OCI-LY7 (cell line): ENCODE measurements at regions not wholly inside any gene's neighbourhood (a gene's known extent, or its start where the extent isn't known, plus 50 kb on each side); places are given as distances from the start of the nearest gene placed in this dataset.

Experiments
- BruUV-seq: library from RNA; stranded (reverse); fragments of 400-500 nt; replicated peaks from 2 replicates; lab custom pipeline; 2021; lab: Mats Ljungman, UMichigan
- CTCF ChIA-PET: fragments of 300-600 bp; sonication (Branson Sonifier 250); formaldehyde crosslinking; loops from one replicate; lab custom pipeline; 2022; ENCODE audit warnings: antibody characterized with exemption; ENCODE audit not compliant: unreplicated experiment; lab: Charles Lee
- POLR2A ChIA-PET: fragments of 300-600 bp; sonication (Branson Sonifier 250); formaldehyde crosslinking; loops from one replicate; lab custom pipeline; 2022; ENCODE audit warnings: antibody characterized with exemption; lab: Charles Lee
- DNase-seq: peaks from one replicate; pipeline ENCODE4 v3.0.0-alpha.2; 2015; ENCODE audit warnings: low spot score
- H2AFZ ChIP-seq: fragments of 200-600 bp; sonication (generic), shearing (Covaris generic); 2 replicates; pipeline ENCODE4 v1.6.1; 2014; ENCODE audit warnings: mild to moderate bottlenecking, antibody characterized with exemption, low read length, moderate library complexity
- H3K27ac ChIP-seq: fragments of 200-600 bp; sonication (generic); 2 replicates; pipeline ENCODE4 v1.5.1; 2014; ENCODE audit warnings: mixed run types, low read depth, mild to moderate bottlenecking, moderate library complexity, low read length, inconsistent platforms; ENCODE audit not compliant: poor library complexity, severe bottlenecking
- H3K36me3 ChIP-seq: fragments of 200-600 bp; sonication (generic); 2 replicates; pipeline ENCODE4 v1.6.1; 2014; ENCODE audit warnings: mild to moderate bottlenecking, antibody characterized with exemption, low read length, moderate library complexity, mixed read lengths; ENCODE audit not compliant: insufficient read depth
- H3K4me1 ChIP-seq: fragments of 200-600 bp; sonication (generic); 2 replicates; pipeline ENCODE4 v1.5.1; 2014; ENCODE audit warnings: mild to moderate bottlenecking, low read length; ENCODE audit not compliant: insufficient read depth, poor library complexity, severe bottlenecking
- H3K4me2 ChIP-seq: fragments of 200-600 bp; sonication (generic); 2 replicates; pipeline ENCODE4 v1.6.1; 2014; ENCODE audit warnings: mild to moderate bottlenecking, low read length
- H3K4me3 ChIP-seq: fragments of 200-600 bp; sonication (generic); 2 replicates; pipeline ENCODE4 v1.5.1; 2014; ENCODE audit warnings: mild to moderate bottlenecking, low read depth, low read length; ENCODE audit not compliant: poor library complexity, severe bottlenecking
- H3K79me2 ChIP-seq: fragments of 200-600 bp; sonication (generic); 2 replicates; pipeline ENCODE4 v1.6.1; 2016; ENCODE audit warnings: low read depth, mild to moderate bottlenecking, low read length, moderate library complexity, mixed read lengths; ENCODE audit not compliant: insufficient read depth
- H3K9me2 ChIP-seq: fragments of 200-600 bp; sonication (generic); 2 replicates; pipeline ENCODE4 v1.6.1; 2016; ENCODE audit warnings: mild to moderate bottlenecking, low read length, mixed read lengths; ENCODE audit not compliant: insufficient read depth
- H3K9me3 ChIP-seq: fragments of 200-600 bp; sonication (generic); 2 replicates; pipeline ENCODE4 v1.6.1; 2014; ENCODE audit warnings: mild to moderate bottlenecking, mixed run types, low read length, mixed read lengths
- H4K20me1 ChIP-seq: fragments of 200-600 bp; sonication (generic); 2 replicates; pipeline ENCODE4 v1.6.1; 2014; ENCODE audit warnings: mild to moderate bottlenecking, antibody characterized with exemption, low read length, moderate library complexity, mixed read lengths; ENCODE audit not compliant: insufficient read depth
- CTCF ChIP-seq: fragments of 200-600 bp; sonication (generic); conservative IDR thresholded peaks from 2 replicates; pipeline ENCODE4 v1.5.1; 2014; ENCODE audit warnings: mild to moderate bottlenecking, antibody characterized with exemption, low read length, moderate library complexity, mixed read lengths
- EZH2phosphoT487 ChIP-seq: fragments of 200-600 bp; sonication (generic); IDR thresholded peaks from 2 replicates; pipeline ENCODE4 v1.6.1; 2018; ENCODE audit warnings: low read depth, borderline replicate concordance, mild to moderate bottlenecking, mixed run types, antibody characterized with exemption, low read length, moderate library complexity, mixed read lengths
- intact Hi-C: fragments of 100-400 bp; cut with micrococcal nuclease; formaldehyde crosslinking; loops from one replicate; pipeline ENCODE4 v1.10.0; 2022; ENCODE audit not compliant: unreplicated experiment

GRCh38 chr13:87981416-87981815, 310.2 kb downstream of the SLITRK5 start:
- no peaks in the 10 kb centered on the region for H3K79me2 ChIP-seq
- POLR2A ChIA-PET = interaction anchor here (0.7 kb wide), 2 partner anchors 262 to 678 kb away, joined by 3 to 4 read pairs; no protein-coding TSS in a partner anchor
- no peak overlapping the region for H3K4me3 ChIP-seq
- no peaks in the 10 kb centered on the region for H3K4me1 ChIP-seq
- CTCF ChIA-PET = no interaction called here
- DNase-seq = no peak
- H2AFZ ChIP-seq = no peak overlapping the region
- no peaks in the 10 kb centered on the region for H3K9me2 ChIP-seq
- no peak overlapping the region for H3K4me2 ChIP-seq
- intact Hi-C loops = no loop called here
- peaks cover 8% of the 10 kb centered on the region for H3K9me3 ChIP-seq
- no TSS peak for BruUV-seq
- H4K20me1 ChIP-seq = no peaks in the 10 kb centered on the region
- TF ChIP-seq EZH2phosphoT487 (no peak), CTCF (no peak)
- H3K27ac ChIP-seq = no peak overlapping the region
- H3K36me3 ChIP-seq = no peaks in the 10 kb centered on the region

GRCh38 chr13:87982400-87982799, 311.2 kb downstream of the SLITRK5 start:
- CTCF ChIA-PET = no interaction called here
- H3K9me3 ChIP-seq = peaks cover 11% of the 10 kb centered on the region

More at GRCh38 chr13:87982400-87982799, 311.2 kb downstream of the SLITRK5 start:
- no TSS peak for BruUV-seq
- POLR2A ChIA-PET = no interaction called here
- Histone ChIP-seq H3K9me2 (no peaks in the 10 kb centered on the region), H3K4me1 (no peaks in the 10 kb centered on the region), H3K36me3 (no peaks in the 10 kb centered on the region), H3K4me3 (no peak overlapping the region), H3K79me2 (no peaks in the 10 kb centered on the region), H2AFZ (no peak overlapping the region), H3K27ac (no peak overlapping the region), H4K20me1 (no peaks in the 10 kb centered on the region), H3K4me2 (no peak overlapping the region)
- TF ChIP-seq CTCF = no peak
- TF ChIP-seq EZH2phosphoT487 = no peak
- intact Hi-C loops = no loop called here
- DNase-seq = no peak
